Limb (tissue), 2 donors: ENCODE measurements at regions not wholly inside any gene's neighbourhood (a gene's known extent, or its start where the extent isn't known, plus 50 kb on each side); places are given as distances from the start of the nearest gene placed in this dataset.
"Not testable (repeated sequence)": the region's sequence is repeated elsewhere in the genome, so short reads cannot be mapped to it uniquely, and the experiment has no call there.

Source experiments
- DNase-seq, 2 donors: peaks; one replicate each; pipeline ENCODE4 v3.0.0-alpha.2; 2016; ENCODE audit errors: extremely low spot score in 2 of 2

GRCh38 chr3:153734777-153735551 is 386.2 kb upstream of the ARHGEF26 start:
- DNase-seq: no peak

- no peak for DNase-seq
Measured at GRCh38 chr3:153740109-153740508, 381.1 kb upstream of the ARHGEF26 start.

- DNase-seq: no peak
Measured at GRCh38 chr3:153744889-153745288, 376.3 kb upstream of the ARHGEF26 start.

- no peak for DNase-seq
Measured at GRCh38 chr3:153746211-153746610, 375.0 kb upstream of the ARHGEF26 start.

GRCh38 chr3:153749070-153749610 is 372.1 kb upstream of the ARHGEF26 start:
- DNase-seq: no peak

- DNase-seq: no peak
Measured at GRCh38 chr3:153752405-153753027, 368.7 kb upstream of the ARHGEF26 start.

GRCh38 chr3:153753035-153753434 is 368.2 kb upstream of the ARHGEF26 start:
- DNase-seq: no peak

GRCh38 chr3:153756816-153757215 is 364.4 kb upstream of the ARHGEF26 start:
- DNase-seq: no peak

GRCh38 chr3:153757839-153758238 is 363.4 kb upstream of the ARHGEF26 start:
- DNase-seq: no peak

- DNase-seq: no peak
Measured at GRCh38 chr3:153760948-153761347, 360.2 kb upstream of the ARHGEF26 start.

- no peak for DNase-seq
Measured at GRCh38 chr3:153762411-153763235, 358.6 kb upstream of the ARHGEF26 start.

GRCh38 chr3:153767601-153768560 is 353.3 kb upstream of the ARHGEF26 start:
- DNase-seq: no peak

- DNase-seq: no peak
Measured at GRCh38 chr3:153768561-153769469, 352.4 kb upstream of the ARHGEF26 start.

GRCh38 chr3:153783106-153783505 is 338.1 kb upstream of the ARHGEF26 start:
- peak; percentile 48 to 79 for DNase-seq

GRCh38 chr3:153783741-153784480 is 337.3 kb upstream of the ARHGEF26 start:
- peak in 1 of 2 donors; percentile 38 for DNase-seq

- DNase-seq: no peak
Measured at GRCh38 chr3:153785901-153786300, 335.3 kb upstream of the ARHGEF26 start.

- no peak for DNase-seq
Measured at GRCh38 chr3:153789380-153789779, 331.8 kb upstream of the ARHGEF26 start.

GRCh38 chr3:153797056-153797455 is 324.1 kb upstream of the ARHGEF26 start:
- DNase-seq: not testable (repeated sequence)

GRCh38 chr3:153809097-153809496 is 312.1 kb upstream of the ARHGEF26 start:
- no peak for DNase-seq
